Calu3 (cell line): ENCODE measurements at regions not wholly inside any gene's neighbourhood (a gene's known extent, or its start where the extent isn't known, plus 50 kb on each side); places are given as distances from the start of the nearest gene placed in this dataset.
A peak's percentile ranks its signal among the peaks of the same experiment; 100 is the strongest.

ENCODE experiments used
- BruUV-seq: library from RNA; stranded (reverse); fragments of 400-500 nt; replicated peaks from 2 replicates; lab custom pipeline; 2021; lab: Mats Ljungman, UMichigan
- CTCF ChIA-PET: fragments of 300-600 bp; sonication (Branson Sonifier 250); formaldehyde crosslinking; loops from one replicate; lab custom pipeline; 2022; ENCODE audit warnings: antibody characterized with exemption; lab: Charles Lee
- DNase-seq: peaks from one replicate; pipeline ENCODE4 v3.0.0; 2022
- H3K27ac Mint-ChIP-seq: one replicate; pipeline ENCODE4 v1.8.0; 2022; ENCODE audit warnings: mixed read lengths; ENCODE audit not compliant: unreplicated experiment
- H3K27me3 Mint-ChIP-seq: one replicate; pipeline ENCODE4 v1.8.0; 2022; ENCODE audit warnings: mixed read lengths; ENCODE audit not compliant: unreplicated experiment
- H3K36me3 Mint-ChIP-seq: one replicate; pipeline ENCODE4 v1.8.0; 2022; ENCODE audit warnings: mild to moderate bottlenecking, moderate library complexity, mixed read lengths; ENCODE audit not compliant: insufficient read depth, unreplicated experiment
- H3K4me1 Mint-ChIP-seq: one replicate; pipeline ENCODE4 v1.8.0; 2022; ENCODE audit warnings: mild to moderate bottlenecking, low read depth, mixed read lengths; ENCODE audit not compliant: unreplicated experiment
- H3K4me3 Mint-ChIP-seq: one replicate; pipeline ENCODE4 v1.8.0; 2022; ENCODE audit warnings: mild to moderate bottlenecking, low read depth, moderate library complexity, mixed read lengths; ENCODE audit not compliant: unreplicated experiment
- H3K9me3 Mint-ChIP-seq: one replicate; pipeline ENCODE4 v1.8.0; 2022; ENCODE audit warnings: low read depth, mixed read lengths; ENCODE audit not compliant: unreplicated experiment
- CTCF ChIP-seq: fragments of 200-600 bp; IDR thresholded peaks from one replicate; pipeline ENCODE4 v1.8.0; 2022; ENCODE audit warnings: antibody characterized with exemption; ENCODE audit not compliant: unreplicated experiment
- intact Hi-C: fragments of 100-400 bp; cut with micrococcal nuclease; formaldehyde crosslinking; loops from one replicate; pipeline ENCODE4 v1.10.0; 2022; ENCODE audit not compliant: unreplicated experiment

GRCh38 chr3:154616298-154616697 lies 186.3 kb upstream of the GPR149 start:
- CTCF ChIA-PET = no interaction called here

GRCh38 chr3:154615471-154615870 lies 185.5 kb upstream of the GPR149 start:
- peak; percentile 32 for DNase-seq
- peaks cover 8% of the 10 kb centered on the region for H3K4me1 Mint-ChIP-seq
- H3K9me3 Mint-ChIP-seq = peaks cover 10% of the 10 kb centered on the region
- H3K27me3 Mint-ChIP-seq = no peaks in the 10 kb centered on the region
- intact Hi-C loops = no loop called here
- no TSS peak for BruUV-seq
- no peak overlapping the region for H3K27ac Mint-ChIP-seq
- H3K4me3 Mint-ChIP-seq = no peak overlapping the region
- TF ChIP-seq CTCF = no peak
- CTCF ChIA-PET = interaction anchor here (0.6 kb wide), 1 partner anchor 1162 kb away, joined by 3 read pairs; no protein-coding TSS in a partner anchor
- no peaks in the 10 kb centered on the region for H3K36me3 Mint-ChIP-seq

More at GRCh38 chr3:154616298-154616697, 186.3 kb upstream of the GPR149 start:
- DNase-seq = no peak
- H3K4me3 Mint-ChIP-seq = no peak overlapping the region
- no TSS peak for BruUV-seq
- H3K4me1 Mint-ChIP-seq = peaks cover 8% of the 10 kb centered on the region
- H3K27me3 Mint-ChIP-seq = no peaks in the 10 kb centered on the region
- peaks cover 12% of the 10 kb centered on the region for H3K9me3 Mint-ChIP-seq
- H3K27ac Mint-ChIP-seq = no peak overlapping the region
- no peaks in the 10 kb centered on the region for H3K36me3 Mint-ChIP-seq
- intact Hi-C loops = no loop called here
- TF ChIP-seq CTCF = no peak

- H3K9me3 Mint-ChIP-seq = peaks cover 8% of the 10 kb centered on the region
- H3K27ac Mint-ChIP-seq = no peak overlapping the region
- BruUV-seq = no TSS peak
- no peak overlapping the region for H3K4me3 Mint-ChIP-seq
- TF ChIP-seq CTCF = no peak
- no peaks in the 10 kb centered on the region for H3K27me3 Mint-ChIP-seq
- DNase-seq = no peak
- intact Hi-C loops = no loop called here
- CTCF ChIA-PET = no interaction called here
- no peaks in the 10 kb centered on the region for H3K36me3 Mint-ChIP-seq
- peaks cover 8% of the 10 kb centered on the region for H3K4me1 Mint-ChIP-seq
These were observed 184.6 kb upstream of the GPR149 start for GRCh38 chr3:154614601-154615000.

GRCh38 chr3:154614078-154614477 lies 184.1 kb upstream of the GPR149 start:
- intact Hi-C loops = no loop called here
- no peaks in the 10 kb centered on the region for H3K36me3 Mint-ChIP-seq
- CTCF ChIA-PET = no interaction called here
- peaks cover 8% of the 10 kb centered on the region for H3K4me1 Mint-ChIP-seq
- H3K27me3 Mint-ChIP-seq = no peaks in the 10 kb centered on the region
- no peak overlapping the region for H3K4me3 Mint-ChIP-seq
- H3K27ac Mint-ChIP-seq = no peak overlapping the region
- peaks cover 8% of the 10 kb centered on the region for H3K9me3 Mint-ChIP-seq
- BruUV-seq = no TSS peak
- DNase-seq = no peak
- no peak for TF ChIP-seq CTCF
